C4-2B (cell line): ENCODE measurements at regions not wholly inside any gene's neighbourhood (a gene's known extent, or its start where the extent isn't known, plus 50 kb on each side); places are given as distances from the start of the nearest gene placed in this dataset.

Experiments
- H3K27ac ChIP-seq: fragments of 450-650 bp; 2 replicates; pipeline ENCODE4 v1.5.1; 2017
- ZFX ChIP-seq: fragments of 450-650 bp; IDR thresholded peaks from 2 replicates; pipeline ENCODE4 v1.6.1; 2017
- TF ChIP-seq, protein P1 (sequence below): fragments of 450-650 bp; conservative IDR thresholded peaks from 2 replicates; pipeline ENCODE4 v1.5.1; 2017; ENCODE audit warnings: mild to moderate bottlenecking

DNA sequence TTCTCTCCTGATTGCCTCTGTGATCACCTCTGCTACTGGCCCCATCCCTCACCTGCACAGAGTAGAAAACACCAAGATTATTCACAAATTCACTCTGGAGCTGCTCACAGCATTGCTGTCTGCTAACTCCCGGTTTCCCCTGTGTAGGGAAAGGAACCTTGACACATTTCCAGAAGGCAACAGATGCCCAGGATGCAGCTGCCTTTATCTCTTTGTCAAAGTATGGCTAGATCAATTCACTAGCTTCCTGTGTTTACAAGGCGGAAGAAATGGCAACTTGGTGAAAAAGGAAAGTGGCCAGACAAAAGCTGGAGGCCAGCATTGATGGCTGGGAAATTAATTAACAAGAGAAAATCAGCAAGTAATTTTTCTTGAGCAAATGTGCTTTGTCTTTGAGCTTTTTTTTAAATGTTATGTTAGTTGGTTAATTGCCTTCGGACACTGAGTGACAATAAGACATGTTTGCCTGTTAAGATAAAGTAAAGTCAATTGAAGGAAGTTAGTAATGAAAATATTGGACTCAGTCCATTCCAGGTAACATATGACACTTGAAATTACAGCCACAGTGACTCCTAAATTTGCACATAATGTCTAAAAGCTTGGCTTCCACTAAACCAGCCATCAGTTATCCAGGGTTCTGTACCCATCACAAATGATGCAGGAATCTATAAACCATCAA is 394.6 kb upstream of the IL12A start:
- no peak for TF ChIP-seq ZFX
- TF ChIP-seq, protein P1, sequence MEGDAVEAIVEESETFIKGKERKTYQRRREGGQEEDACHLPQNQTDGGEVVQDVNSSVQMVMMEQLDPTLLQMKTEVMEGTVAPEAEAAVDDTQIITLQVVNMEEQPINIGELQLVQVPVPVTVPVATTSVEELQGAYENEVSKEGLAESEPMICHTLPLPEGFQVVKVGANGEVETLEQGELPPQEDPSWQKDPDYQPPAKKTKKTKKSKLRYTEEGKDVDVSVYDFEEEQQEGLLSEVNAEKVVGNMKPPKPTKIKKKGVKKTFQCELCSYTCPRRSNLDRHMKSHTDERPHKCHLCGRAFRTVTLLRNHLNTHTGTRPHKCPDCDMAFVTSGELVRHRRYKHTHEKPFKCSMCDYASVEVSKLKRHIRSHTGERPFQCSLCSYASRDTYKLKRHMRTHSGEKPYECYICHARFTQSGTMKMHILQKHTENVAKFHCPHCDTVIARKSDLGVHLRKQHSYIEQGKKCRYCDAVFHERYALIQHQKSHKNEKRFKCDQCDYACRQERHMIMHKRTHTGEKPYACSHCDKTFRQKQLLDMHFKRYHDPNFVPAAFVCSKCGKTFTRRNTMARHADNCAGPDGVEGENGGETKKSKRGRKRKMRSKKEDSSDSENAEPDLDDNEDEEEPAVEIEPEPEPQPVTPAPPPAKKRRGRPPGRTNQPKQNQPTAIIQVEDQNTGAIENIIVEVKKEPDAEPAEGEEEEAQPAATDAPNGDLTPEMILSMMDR = no peak
- H3K27ac ChIP-seq = no peak overlapping the region

DNA sequence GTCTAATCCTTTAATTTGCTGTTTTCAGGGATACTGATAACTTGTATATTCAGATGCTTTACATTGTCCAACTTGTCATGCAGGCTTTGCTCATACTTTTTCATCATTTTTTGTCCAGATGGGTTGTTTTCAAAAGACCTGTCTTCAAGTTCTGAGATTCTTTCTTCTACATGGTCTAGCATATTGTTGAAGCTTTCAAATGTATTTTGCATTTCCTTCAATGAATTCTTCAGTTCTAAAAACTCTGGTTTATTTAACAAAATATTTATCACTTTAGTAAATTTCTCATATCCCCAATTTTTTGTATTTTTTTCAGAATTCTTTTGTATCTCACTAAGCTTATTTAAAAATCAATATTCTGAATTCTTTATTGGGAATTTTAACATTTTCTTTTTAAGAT is 388.3 kb upstream of the IL12A start:
- no peak overlapping the region for H3K27ac ChIP-seq
- no peak for TF ChIP-seq ZFX
- TF ChIP-seq, protein P1 = no peak

DNA sequence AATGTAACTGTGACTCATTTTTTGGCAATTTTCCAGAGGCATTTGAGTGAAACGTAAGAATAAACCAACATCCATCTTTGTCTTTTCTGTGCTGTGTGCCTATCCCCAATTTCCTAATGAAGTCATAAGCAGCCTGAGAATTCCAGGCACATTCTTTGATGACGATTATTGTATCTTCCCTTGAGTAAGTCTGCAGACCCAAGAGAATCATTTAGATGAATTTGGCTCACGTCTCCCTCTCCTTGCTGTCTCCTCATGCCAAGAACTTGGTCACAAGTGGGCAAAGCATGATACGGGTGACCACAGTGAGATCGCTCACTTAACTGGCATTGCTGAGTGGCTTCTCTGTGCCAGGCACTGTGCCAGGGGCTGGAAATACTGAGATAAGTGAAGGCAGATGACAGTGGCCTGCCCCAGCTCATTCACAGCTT is 384.5 kb upstream of the IL12A start:
- TF ChIP-seq, protein P1 = no peak
- no peak for TF ChIP-seq ZFX
- no peak overlapping the region for H3K27ac ChIP-seq

DNA sequence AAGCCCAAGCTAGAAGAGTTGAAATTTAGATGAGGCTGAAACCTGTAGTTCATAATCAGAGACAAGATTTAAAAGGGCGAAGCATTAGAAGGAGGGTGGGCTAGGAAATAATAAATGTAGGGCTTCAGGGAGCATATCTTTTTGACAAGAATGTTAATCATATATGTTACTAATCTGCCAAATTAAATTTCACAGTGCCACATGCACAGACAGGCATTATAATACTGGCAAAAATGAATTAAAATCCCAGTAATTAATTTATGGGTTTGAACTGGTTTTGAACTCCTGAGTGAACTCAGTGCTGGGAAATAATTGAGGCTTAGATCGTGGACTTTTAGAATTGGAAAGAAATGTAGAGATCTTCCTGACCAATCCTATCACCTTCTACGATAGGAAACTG is 383.5 kb upstream of the IL12A start:
- no peak overlapping the region for H3K27ac ChIP-seq
- TF ChIP-seq, protein P1 = no peak
- no peak for TF ChIP-seq ZFX

DNA sequence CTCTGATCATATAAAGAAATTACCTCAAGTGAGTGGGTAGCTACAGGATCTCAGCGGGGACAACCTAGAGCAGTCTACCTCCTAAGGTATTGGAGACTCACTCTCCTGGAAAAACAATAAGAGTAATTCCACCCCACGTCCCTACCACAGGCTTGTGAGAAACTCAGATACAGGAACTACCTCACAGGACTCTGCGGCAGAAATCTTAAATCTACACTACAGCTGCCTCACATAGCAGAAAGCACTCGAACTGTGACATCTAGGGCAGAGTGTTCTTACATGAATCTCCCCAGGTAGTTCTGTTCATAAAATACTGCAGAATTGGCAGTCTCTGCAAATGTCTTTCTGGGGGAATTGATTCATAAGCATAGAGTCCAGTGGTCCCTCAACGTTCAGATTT is 382.9 kb upstream of the IL12A start:
- no peak overlapping the region for H3K27ac ChIP-seq
- TF ChIP-seq, protein P1 = no peak
- TF ChIP-seq ZFX = no peak

DNA sequence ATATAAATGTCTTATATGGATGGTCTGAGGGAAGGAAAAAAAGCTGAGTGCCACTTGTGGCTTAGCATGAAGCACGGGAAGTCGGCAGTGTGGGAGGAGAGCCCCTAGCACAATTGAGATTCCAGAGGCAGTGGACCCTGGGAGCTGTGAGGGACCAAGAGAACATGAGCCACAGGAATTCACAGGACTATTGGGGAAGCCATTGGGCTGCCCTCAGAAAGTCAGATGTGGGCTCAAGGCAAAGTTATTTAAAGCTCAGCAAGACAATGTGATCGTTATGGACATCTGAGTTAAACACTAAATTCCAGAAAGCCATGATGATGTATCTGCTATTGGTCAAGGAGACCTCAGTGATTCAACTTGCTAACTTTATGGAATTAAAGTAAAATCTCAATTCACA is 380.8 kb upstream of the IL12A start:
- H3K27ac ChIP-seq = no peak overlapping the region
- TF ChIP-seq, protein P1 = no peak
- TF ChIP-seq ZFX = no peak

DNA sequence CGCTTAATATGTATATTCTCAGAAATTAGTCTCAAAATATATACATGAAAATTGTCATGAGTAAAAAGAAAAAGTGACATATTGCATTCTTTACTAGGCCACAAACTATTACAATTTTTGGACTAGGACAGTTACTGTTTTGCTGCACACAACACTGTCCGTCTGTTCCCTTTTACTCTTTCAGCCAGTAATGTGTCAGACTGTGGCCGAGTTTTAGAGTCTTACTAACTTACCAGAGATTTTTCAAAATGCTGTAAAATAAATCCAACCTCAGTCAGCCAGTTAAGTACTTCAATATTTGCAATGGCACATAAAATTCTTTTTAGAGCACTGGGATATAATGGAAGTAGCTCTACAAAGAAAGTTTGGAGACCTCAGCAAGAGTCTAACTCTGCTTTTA is 380.3 kb upstream of the IL12A start:
- H3K27ac ChIP-seq = no peak overlapping the region
- no peak for TF ChIP-seq ZFX

DNA sequence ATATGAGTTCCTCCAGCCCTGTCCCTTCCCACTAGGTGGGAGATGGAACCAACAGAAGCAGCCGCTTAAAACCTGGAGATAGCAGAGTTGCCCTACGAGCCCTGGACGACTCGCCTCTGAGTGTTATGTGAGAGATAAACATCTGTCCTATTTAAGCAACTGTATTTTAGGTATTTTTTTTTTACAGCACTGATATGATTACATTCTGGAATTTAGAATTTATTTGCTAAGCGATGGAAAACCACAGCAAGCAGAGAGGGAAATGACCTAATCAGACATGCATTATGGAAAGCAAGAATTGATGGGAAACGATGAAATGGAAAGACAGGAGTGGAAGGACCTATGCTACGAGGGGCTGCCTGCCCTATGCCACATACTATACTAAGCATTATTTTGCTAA is 379.0 kb upstream of the IL12A start:
- H3K27ac ChIP-seq = no peak overlapping the region
- no peak for TF ChIP-seq ZFX
- TF ChIP-seq, protein P1 = no peak
